NCI-H446 (cell line): ENCODE measurements at regions not wholly inside any gene's neighbourhood (a gene's known extent, or its start where the extent isn't known, plus 50 kb on each side); places are given as distances from the start of the nearest gene placed in this dataset.
A peak's percentile ranks its signal among the peaks of the same experiment; 100 is the strongest.
"Not testable (repeated sequence)": the region's sequence is repeated elsewhere in the genome, so short reads cannot be mapped to it uniquely, and the experiment has no call there.

Experiments
- DNase-seq, 2 experiments: peaks; one replicate each; lab custom pipeline; 2025; lab: John Stamatoyannopoulos, UW

DNA sequence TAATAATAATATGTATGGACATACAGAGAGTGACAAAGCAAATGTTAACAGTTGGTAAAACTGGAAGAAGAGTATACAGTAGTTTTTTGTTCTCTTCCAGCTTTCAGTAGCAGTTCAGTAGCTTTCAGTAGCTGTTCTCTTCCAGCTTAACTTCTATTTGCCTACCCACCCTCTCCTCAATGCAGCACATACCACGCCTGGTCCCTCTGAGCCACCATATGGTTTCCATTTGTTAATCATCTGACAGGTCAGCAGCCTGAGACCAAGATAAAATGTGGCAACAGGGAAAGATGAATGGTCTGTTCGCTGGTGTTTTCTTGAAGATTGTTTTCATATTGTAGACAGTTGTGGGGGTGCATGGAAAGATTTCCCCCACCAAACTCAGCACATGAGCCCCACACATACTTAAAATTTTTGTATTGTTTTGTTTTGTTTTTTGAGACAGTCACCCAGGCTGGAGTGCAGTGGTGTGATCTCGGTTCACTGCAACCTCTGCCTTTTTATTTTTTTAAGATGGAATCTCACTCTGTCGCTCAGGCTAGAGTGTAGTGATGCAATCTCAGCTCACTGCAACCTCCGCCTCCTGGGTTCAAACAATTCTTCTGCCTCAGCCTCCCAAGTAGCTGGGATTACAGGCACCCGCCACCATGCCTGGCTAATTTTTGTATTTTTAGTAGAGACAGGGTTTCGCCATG, 56.8 kb downstream of the ATP6V0E2 start:
- DNase-seq = not testable (repeated sequence)

DNA sequence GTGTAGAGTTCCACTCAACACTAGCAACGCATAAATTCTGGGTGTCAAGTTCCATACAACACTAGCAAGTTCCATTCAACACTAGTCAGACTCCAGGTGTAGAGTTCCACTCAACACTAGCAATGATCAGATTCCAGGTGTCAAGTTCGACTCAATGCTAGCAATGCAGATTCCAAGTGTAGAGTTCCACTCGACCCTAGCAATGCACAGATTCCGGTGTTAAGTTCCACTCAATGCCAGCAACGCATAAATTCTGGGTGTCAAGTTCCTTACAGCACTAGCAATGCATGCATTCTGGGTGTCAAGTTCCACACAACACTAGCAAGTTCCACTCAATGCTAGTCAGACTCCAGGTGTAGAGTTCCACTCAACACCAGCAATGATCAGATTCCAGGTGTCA, 60.0 kb downstream of the ATP6V0E2 start:
- DNase-seq = not testable (repeated sequence)

DNA sequence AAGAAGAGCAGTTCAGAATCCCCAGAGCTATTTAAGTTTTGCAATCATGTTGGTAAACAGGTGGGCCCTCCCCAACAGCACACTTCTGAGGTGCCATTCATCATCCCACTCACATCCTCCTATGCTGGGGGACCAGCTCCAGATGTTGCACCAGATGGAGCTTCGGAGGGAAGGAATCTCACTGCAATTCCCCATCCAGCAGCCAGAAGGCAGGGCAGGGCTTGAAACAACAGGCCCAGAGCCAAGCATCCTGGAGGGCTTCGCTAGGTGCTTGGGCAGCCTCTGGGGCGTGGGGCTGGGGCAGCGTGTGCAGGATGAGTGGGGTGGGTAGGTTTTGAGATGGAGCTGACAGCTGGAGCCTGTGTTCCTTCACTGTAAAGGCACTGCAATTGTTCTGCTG, 73.6 kb downstream of the ATP6V0E2 start:
- DNase-seq = not testable (repeated sequence)

DNA sequence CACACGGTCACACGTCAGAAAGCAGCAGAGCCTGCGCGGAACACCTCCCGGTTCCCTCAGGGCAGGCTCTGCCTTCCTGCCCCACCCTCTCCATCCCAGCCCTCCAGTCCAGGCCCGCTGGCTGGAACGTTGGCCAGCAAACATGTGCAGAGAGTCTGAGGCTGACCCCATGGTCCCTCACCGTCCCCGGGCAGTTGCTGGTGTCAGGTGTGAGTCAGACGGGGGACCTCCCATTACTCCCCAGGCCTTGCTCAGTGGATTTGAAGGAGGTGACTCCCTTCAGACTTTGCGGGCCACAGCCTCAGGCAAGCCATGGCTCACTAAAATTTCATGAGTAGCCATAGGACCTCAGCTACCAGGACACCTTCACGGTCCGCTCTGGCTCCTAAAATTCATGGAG, 74.7 kb downstream of the ATP6V0E2 start:
- not testable (repeated sequence) for DNase-seq

DNA sequence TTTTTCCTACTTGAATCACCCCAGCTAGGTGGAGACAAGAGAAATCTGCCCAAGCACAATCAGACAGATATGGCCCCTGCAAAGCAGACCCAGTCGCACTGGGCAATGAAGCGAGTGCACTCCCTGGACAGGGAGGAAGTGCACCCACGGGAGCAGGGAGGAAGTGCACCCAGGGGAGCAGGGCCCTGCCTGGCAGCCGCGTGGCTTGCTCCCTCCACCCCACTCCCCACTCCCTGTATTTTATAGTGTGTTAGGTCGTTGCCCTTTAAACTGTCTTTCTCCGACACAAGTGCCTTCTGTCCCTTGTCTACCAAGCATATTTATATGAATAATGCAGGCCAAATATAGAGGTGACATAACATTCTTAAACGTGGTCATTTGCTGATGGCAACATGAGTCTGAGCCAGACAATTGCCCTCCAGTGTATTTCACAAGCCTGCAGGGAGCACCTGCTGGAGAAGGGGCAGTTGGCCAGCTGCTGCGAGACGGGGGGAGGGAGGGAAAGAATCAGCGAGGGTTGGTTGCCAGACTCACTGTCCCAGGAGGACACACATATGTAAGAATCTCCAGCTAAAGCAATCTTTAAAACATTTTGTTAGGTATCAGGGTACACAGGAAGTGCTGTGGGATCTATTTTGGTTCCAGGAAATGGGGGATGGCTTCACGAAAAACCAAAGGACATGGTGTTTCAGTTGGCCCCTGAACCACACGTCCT, 76.3 kb downstream of the ATP6V0E2 start:
- DNase-seq = not testable (repeated sequence)

DNA sequence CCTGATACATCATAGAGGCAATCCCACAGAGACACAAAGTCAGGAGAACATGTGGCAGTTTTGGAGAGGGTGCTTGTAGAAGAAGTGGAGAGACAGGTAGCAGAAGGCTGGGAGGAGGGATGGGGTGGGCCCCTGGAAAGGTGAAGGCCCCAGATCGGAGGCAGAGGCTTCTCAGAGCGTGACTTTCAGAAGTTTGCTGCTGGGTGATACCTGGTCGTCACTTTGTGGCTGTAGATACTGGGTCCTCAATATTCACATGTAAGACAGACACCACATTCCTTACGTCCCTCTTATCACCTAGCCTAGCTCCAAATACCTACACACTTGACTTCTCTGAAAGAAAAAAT, 76.8 kb downstream of the ATP6V0E2 start:
- not testable (repeated sequence) for DNase-seq

DNA sequence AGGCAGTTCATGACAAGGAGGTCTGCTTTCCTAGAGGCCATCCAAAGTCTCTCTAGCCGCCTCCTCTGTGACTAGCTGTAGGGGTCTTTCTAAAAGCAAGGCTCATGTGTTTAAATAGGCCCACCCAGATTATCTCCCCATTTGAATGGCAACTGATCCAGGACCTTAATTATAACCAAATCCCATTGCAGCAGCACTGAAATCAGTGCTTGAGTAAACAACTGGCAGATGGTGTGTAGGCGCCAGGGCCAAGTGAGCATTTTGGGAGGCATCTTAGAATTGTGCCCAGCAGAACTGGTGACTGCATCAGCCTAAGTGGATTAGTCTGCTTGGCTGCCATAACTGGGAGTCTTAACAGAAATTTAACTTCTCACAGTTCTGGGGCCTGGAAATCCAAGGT, 77.8 kb downstream of the ATP6V0E2 start:
- peak; percentile 54 to 67 for DNase-seq

DNA sequence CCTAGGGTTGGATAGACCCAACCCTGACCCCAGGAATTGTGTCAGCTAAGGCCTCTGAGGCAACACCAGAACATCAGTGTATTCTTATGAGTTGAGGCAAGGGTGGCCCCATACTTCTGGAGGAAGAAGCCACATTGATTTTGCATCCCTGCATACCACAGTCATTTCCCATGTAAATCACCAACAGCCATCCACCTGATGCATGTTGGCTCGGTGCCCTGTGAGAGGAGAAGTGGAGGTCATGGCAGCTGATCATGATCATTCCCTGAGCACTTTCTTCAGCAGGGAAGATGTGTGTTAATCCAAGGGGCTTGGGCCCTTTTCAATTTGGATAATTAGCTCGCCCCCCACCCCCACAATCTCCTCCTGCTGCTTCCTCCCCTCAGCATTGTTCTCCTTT, 85.1 kb downstream of the ATP6V0E2 start:
- DNase-seq = peak in 1 of 2 experiments; percentile 67

DNA sequence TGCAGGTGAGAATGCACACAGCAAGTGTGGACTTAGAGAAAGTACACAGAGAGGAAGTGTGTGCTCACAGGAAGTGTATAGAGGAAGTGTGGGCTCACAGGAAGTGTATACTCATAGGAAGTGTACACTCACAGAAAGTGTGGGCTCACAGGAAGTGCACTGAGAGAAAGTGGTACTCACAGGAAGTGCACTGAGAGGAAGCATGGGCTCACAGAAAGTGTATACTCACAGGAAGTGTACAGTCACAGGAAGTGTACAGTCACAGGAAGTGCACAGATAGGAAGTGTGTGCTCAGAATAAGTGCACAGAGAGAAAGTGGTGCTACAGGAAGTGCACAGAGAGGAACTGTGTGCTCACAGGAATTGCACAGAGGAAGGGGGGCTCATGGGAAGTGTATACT, 87.1 kb downstream of the ATP6V0E2 start:
- not testable (repeated sequence) for DNase-seq

DNA sequence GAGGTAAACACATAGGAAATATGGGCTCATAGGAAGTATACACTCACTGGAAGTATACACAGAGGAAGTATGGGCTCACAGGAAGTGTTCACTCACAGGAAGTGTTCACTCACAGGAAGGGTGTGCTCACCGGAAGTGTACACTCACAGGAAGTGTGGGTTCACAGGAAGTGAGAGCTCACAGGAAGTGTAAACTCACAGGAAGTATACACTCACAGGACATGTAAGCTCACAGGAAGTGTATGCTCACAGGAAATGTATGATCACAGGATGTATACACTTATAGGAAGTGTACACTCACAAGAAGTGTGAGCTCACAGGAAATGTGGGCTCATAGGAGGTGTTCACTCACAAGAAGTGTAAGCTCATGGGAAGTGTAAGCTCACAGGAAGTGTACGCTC, 88.1 kb downstream of the ATP6V0E2 start:
- DNase-seq = not testable (repeated sequence)

DNA sequence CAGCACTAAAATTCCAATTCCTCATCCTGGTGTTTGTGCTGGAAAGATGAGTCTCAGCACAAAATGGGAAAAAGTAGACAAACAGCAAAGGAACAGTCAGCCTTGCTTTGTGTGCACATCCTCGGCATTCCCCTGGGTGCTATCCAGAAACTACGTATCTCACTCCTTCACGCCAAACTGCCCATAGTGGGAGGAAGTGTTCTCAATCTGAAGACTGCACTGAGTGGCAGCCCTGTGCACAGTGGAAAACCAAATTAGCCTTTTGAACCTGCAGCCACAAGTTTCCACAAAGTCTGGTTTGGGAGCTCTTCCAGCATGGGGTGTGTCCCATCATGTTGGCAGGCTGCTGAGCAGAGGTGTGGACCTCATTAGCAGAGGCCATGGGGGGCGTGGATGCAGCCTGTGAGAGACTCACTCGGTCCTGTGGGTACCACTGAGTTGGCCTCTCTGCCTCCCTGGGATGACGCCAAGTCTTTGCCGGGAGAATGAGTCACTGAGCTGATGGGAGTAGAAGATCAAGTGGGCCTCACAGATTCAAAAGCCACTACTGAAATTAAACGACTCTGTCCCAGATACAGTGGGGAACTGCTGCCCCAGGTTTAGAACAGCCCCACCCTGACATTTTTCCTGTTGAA, 89.0 kb downstream of the ATP6V0E2 start:
- peak in 1 of 2 experiments; percentile 65 for DNase-seq

DNA sequence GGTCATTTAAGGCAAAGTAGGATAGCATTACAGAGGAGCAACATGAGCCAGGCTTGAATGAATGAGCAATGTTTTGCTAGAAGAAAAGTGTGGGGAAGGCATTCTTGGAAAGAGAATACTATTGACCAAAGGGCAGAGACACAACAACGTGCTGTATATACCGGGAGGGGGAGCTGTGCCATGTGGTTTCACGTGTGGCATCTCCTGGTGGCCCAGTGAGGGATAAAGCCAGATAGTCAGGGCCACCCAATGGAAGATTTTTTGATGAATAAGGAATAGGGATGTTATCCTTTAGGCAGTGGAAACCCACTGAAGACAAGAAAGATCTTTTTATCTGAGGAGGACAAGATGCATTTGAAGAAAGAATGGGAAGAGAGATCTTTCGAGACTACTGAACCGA, 90.2 kb downstream of the ATP6V0E2 start:
- not testable (repeated sequence) for DNase-seq

DNA sequence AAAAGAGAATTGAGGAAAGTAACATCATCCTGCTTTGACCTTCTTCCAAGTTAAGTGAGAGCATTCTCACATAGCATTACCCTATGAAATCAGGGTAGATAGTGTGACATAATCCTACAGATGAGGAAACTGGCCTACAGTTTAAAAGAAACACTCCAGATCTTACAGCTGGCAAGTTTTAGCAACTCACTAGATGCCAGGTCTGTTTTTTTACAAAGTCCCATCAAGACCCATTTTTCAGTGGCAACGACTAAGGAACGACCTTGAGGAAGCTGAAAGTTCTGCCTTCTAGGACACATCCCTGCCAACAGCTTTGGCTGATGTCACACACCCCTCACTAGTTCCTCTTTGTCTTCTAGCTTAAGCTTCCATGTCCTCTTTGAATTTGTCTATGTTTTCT, 92.7 kb downstream of the ATP6V0E2 start:
- not testable (repeated sequence) for DNase-seq

DNA sequence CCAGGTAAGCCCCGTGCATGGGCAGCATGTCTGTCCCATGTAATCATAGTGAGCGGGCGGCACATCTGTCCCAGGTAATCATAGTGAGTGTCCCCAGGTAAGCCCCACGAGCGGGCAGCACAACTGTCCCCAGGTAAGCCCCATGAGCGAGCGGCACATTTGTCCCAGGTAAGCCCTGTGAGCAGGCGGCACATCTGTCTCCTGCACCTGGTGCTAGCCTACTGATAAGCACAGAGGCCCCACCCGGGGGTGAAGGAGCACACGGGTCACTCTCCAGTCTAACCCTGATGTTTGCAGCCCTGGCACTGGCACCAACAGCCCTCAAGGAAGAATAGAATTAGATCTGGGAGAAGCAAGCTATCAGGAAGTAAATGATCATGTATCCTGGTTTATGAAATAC, 99.2 kb downstream of the ATP6V0E2 start:
- DNase-seq = not testable (repeated sequence)

DNA sequence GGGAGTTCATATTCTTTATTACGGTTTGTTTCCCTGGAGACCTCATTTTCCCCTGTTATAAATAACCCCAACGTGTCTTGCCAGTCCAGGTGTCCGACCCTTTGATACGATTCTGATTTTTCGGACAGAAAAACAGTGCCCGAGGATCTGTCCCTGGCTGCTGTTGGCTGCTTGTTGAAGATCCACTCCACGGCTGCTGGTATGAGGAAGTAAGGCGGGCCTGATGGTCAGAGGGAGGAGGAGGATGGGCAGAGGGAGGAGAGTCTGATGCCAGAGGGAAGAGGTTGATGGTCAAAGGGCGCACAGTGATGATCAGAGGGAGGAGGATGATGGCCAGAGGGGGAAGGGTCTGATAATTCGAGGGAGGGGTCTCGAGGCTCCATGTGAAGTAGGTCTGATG, 99.9 kb downstream of the ATP6V0E2 start:
- DNase-seq = not testable (repeated sequence)

DNA sequence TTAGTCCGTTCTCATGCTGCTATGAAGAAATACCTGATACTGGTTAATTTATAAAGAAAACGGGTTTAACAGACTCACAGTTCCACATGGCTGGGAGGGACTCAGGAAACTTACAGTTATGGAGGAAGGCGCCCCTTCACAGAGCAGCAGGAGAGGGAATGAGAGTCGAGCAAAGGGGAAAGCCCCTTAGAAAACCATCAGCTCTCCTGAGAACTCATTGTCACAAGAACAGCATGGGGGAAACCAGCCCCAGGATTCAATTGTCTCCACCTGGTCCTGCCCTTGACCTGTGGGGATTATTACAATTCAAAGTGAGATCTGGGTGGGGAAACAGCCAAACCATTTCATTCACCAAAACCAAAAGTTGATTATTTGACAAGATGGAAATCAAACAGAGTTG, 101.8 kb downstream of the ATP6V0E2 start:
- not testable (repeated sequence) for DNase-seq

DNA sequence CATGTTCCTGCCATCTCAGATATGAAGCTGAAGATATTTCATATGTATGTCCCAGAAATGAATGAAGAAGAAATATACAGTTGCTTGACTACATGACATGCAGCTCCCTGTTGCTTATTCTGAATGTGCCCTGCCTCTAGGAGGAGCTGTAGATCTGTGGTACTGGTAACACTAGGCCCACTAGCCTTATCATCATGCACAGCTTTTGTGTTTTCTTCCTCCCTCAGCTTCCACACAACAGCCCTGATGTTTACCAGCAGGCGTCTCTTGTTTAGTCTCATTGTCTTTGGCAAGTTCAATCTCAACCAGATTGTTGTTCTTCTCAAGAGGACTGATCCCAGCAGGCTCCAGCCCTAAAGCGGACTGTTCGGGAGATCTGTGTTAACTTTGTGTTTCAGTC, 104.8 kb downstream of the ATP6V0E2 start:
- not testable (repeated sequence) for DNase-seq

DNA sequence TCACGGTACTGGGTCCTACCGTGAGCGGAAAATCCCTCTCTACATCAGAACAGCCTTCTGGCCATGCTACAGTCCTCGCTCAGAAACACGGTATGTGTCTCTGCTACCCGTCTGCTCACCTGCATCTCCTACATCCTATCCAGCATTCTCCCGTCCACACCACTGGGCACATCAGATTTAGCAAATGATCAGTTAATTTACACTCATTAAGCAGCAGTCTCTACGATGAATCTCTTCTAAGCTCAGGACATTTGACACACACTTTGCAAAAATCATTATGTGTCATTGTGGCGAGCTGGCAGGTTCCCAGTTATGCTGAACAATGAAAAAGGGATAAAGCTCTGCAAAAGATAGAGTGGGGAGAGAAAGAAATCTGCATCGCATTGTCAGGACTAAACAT, 105.2 kb downstream of the ATP6V0E2 start:
- DNase-seq = not testable (repeated sequence)

DNA sequence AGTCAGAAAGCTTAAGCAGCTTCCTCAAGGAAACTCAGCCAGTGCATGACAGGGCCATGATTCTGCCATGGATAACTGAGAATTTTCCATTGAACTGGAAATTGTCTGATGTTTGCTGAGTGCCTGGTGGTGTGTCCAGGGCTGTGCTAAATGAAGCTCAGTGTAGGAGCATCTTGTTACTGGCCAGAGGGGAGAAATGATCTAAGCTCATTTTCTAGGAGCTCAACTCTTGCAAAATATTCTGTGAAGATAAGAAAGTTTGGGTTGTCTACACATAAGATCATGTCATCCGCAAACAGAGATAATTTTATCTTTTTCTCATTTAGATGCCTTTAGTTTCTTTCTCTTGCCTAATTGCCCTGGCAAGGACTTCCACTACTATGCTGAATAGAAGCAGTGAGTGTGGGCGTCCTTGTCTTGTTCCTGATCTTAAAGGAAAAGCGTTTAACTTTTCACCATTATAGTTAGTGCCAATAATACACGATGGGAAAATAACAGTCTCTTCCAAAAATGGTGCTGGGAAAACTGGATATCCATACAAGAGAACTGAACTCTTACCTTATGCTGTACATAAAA, 108.9 kb downstream of the ATP6V0E2 start:
- not testable (repeated sequence) for DNase-seq

DNA sequence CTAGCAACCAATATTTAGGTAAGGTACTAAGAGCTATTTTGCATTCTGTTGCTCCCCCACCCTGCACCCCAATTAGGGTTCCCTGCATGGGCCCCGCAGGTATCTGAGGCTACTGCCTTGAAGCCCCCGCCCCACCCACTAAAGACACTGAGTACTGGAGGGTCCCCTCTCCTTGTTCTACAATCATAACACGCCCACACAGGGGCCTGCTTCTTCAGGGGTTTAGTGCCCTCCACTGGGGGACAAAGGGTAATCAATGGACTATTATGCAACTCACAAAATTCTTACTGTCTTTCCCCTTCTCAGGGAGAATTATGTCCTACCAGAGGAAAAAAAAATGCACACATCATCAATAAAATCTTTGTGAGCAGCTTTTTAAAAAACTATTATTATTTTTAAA, 113.1 kb downstream of the ATP6V0E2 start:
- not testable (repeated sequence) for DNase-seq

DNA sequence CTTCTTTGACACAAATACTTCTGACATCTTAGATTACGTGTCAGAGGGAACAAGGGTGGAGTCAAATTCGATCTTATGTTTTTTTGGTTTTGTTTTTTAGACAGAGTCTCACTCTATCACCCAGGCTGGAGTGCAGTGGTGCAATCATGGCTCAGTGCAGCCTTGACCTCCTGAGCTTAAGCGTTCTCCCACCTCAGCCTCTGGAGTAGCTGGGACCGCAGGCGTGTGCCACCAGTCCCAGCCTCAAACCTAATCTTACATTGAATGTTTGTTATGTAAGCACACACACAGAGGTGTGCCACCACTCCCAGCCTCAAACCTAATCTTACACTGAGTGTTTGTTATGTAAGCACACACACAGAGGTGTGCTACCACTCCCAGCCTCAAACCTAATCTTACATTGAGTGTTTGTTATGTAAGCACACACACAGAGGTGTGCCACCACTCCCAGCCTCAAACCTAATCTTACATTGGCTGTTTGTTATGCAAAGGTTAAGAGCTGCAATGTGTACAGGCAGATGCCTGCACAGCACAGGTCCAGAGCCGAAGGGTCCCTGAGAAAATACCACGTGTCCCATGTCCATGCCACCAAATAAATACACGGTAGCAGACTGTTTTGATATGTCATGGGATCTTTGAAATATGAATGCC, 118.0 kb downstream of the ATP6V0E2 start:
- not testable (repeated sequence) for DNase-seq

DNA sequence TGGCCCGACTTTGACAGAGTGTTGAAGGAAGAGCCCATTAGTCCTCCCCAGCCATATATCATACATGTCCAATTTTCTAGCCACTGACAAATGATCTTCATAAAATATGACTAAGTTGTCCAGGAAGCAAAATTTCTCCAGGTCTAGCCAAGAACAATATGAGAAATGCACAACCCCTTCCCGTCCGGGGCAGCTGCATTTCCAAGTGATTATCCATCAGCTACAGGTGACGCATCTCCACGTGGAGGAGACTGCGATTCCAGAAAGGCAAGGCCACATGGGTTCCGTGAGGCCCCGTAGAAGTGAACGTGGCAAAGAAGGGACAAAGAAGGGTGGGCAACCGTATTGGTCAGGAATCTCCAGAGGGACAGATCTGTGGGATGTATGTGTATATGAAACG, 118.6 kb downstream of the ATP6V0E2 start:
- not testable (repeated sequence) for DNase-seq
